ENCODE measurements at regions not wholly inside any gene's neighbourhood (a gene's known extent, or its start where the extent isn't known, plus 50 kb on each side); places are given as distances from the start of the nearest gene placed in this dataset.

- no peak for TF ChIP-seq CTCF (IDR thresholded peaks at IDR 0.05)
- no peak for TF ChIP-seq POLR2A (IDR thresholded peaks at IDR 0.05)
Measured at GRCh38 chr17:16872351-16873173, 99.4 kb downstream of the TNFRSF13B start.

All from lower leg skin (tissue), 3 donors.